Cerebellar nuclear complex (tissue), 1 donor: ENCODE measurements at regions not wholly inside any gene's neighbourhood (a gene's known extent, or its start where the extent isn't known, plus 50 kb on each side); places are given as distances from the start of the nearest gene placed in this dataset.
"Not testable (repeated sequence)": the region's sequence is repeated elsewhere in the genome, so short reads cannot be mapped to it uniquely, and the experiment has no call there.

ENCODE experiments used
- DNase-seq, 2 experiments: peaks; one replicate each; lab custom pipeline; 2025; lab: John Stamatoyannopoulos, UW

DNA sequence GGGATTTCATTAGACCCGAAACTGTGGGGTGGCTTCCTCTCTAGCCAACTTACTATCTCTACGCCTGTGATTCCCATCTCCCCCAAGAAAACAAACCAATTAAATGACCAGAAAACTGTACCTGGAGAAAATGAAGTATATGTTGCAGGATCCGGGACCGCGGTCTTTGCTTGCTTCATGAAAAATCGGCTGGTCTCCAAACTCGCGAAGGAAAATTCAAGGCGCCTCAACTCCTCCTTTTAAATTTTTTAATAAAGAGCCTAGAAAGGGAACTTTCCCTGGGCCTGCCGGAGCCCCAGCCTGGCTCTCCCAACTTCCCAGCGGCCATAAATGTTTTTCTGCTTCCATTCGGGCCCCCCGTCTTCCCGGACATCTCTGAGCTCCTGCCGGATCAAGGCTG, 110.8 kb upstream of the FOXD4L5 start:
- DNase-seq: not testable (repeated sequence)

- not testable (repeated sequence) for DNase-seq
Observed at GRCh38 chr9:65395121-65395520, 110.1 kb upstream of the FOXD4L5 start.

- not testable (repeated sequence) for DNase-seq
Observed at GRCh38 chr9:65393111-65393810, 108.3 kb upstream of the FOXD4L5 start.

DNA sequence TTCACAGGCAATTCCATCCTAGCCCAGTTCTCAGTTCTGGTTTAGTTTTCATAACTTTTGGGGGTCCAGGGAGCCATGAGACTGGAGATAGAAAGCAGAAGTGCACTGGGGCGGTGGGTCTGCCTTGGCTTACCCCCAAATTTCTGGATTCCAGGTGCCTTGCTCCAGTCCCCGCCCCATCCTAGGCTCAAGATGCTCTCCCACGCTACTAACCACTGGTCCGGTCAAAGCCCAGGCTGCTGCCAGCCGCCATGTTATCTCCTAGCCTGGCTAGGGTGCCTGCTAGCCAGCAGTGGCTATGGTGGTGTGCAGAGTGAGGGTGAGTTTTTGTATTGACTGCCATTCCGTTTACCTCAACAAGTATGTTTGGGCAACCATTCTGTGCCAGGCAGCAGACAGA, 107.6 kb upstream of the FOXD4L5 start:
- not testable (repeated sequence) for DNase-seq

DNA sequence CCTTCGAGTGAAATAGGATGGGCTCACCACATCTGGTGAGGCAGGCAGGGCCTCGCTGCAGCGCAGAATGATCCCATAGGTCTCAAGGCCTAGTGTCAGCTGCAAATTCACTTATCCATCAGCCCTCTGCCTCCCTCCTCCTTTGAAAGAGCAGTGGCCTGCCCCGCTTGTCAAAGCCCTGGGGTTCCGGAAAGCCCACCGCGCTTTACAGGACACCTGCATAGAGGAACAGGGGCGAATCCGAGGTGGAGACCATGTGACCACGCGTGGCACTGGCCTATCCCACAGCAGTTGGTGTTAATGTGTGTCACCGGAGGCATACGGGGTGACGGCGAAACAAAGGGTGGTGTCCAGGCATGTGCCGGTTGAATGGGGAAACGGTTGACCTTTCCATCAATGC, 104.7 kb upstream of the FOXD4L5 start:
- not testable (repeated sequence) for DNase-seq

- DNase-seq: not testable (repeated sequence)
Observed at GRCh38 chr9:65389216-65389615, 104.2 kb upstream of the FOXD4L5 start.

- DNase-seq: not testable (repeated sequence)
Observed at GRCh38 chr9:65386699-65387098, 101.7 kb upstream of the FOXD4L5 start.

DNA sequence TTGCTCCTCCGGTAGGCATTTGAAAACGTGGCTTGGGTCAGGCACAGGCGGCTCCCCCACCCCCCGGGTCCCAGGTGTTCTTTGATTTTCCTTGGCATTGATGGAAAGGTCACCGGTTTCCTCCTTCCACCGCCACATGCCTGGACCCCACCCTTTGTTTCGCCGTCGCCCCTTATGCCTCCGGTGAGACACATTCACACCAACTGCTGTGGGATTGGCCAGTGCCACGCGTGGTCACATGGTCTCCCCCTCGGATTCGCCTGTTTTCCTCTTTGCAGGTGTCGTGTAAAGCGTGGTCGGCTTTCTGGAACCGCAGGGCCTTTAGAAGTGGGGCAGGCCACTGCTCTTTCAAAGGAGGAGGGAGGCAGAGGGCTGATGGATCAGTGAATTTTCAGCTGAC, 101.2 kb upstream of the FOXD4L5 start:
- DNase-seq: not testable (repeated sequence)

GRCh38 chr9:65385655-65386024, 100.6 kb upstream of the FOXD4L5 start:
- not testable (repeated sequence) for DNase-seq

- not testable (repeated sequence) for DNase-seq
Observed at GRCh38 chr9:65384759-65385654, 100.0 kb upstream of the FOXD4L5 start.

DNA sequence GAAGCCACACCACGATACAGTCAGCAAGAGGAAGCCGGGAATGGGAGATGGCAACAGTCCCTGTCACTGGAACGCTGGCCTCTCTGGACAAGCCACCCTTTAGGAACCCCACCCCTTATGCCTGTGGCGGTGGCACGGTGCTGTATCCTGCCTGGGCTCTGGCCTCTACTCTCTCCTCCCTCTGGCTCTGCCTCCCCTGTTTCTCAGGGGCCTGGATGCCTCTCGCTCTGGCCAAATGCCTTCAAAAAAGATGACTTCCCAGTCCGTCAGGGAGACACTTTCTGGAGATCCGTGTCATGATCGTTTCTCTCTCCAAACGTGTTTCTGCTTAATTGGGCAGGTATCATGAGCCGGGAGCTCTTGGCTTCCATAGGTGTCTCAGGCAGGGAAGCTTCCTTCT, 99.1 kb upstream of the FOXD4L5 start:
- not testable (repeated sequence) for DNase-seq

DNA sequence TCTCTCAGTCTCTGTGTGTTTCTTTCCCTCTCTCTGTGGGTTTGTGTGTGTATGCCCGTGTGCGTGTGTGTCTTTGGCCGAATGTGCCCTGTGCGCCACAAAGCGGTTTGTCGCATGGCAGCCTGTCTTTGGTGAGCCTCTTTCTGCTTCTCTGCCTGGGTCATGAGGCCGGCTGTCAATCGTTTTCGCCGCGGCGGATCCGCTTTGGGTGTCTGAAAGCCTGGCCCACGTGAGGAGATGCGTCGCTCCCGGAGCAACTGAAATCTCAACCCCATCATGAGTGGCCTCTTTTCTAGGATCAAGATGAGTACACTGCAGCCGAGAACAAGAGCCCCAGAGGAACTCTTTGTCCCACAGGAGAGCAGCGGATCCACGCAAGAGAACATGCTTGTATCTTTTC, 98.6 kb upstream of the FOXD4L5 start:
- DNase-seq: not testable (repeated sequence)

- not testable (repeated sequence) for DNase-seq
Observed at GRCh38 chr9:65382701-65383318, 97.8 kb upstream of the FOXD4L5 start.
